NCI-H2029 treated with DMSO at 0.1 percent for 48 hours (cell line): ENCODE measurements at regions not wholly inside any gene's neighbourhood (a gene's known extent, or its start where the extent isn't known, plus 50 kb on each side); places are given as distances from the start of the nearest gene placed in this dataset.

Experiments
- DNase-seq: peaks from one replicate; lab custom pipeline; 2025; lab: John Stamatoyannopoulos, UW

- DNase-seq = no peak
Measured at GRCh38 chr11:29310725-29311342, 706.0 kb downstream of the KCNA4 start.

- DNase-seq = no peak
Measured at GRCh38 chr11:29309992-29310391, 706.8 kb downstream of the KCNA4 start.

GRCh38 chr11:29306527-29306926 lies 710.3 kb downstream of the KCNA4 start:
- no peak for DNase-seq

GRCh38 chr11:29305456-29306232 lies 711.2 kb downstream of the KCNA4 start:
- no peak for DNase-seq

GRCh38 chr11:29300420-29300819 lies 716.4 kb downstream of the KCNA4 start:
- no peak for DNase-seq

- no peak for DNase-seq
Measured at GRCh38 chr11:29296680-29297079, 720.1 kb downstream of the KCNA4 start.

- DNase-seq = no peak
Measured at GRCh38 chr11:29293825-29294224, 723.0 kb downstream of the KCNA4 start.

GRCh38 chr11:29282088-29282487 lies 734.7 kb downstream of the KCNA4 start:
- DNase-seq = no peak

- DNase-seq = no peak
Measured at GRCh38 chr11:29281271-29281777, 735.5 kb downstream of the KCNA4 start.

- no peak for DNase-seq
Measured at GRCh38 chr11:29280452-29280851, 736.4 kb downstream of the KCNA4 start.

- no peak for DNase-seq
Measured at GRCh38 chr11:29279716-29280115, 737.1 kb downstream of the KCNA4 start.

- no peak for DNase-seq
Measured at GRCh38 chr11:29272019-29272654, 744.7 kb downstream of the KCNA4 start.

GRCh38 chr11:29271616-29272015 lies 745.2 kb downstream of the KCNA4 start:
- DNase-seq = no peak

- no peak for DNase-seq
Measured at GRCh38 chr11:29268733-29269132, 748.1 kb downstream of the KCNA4 start.

GRCh38 chr11:29265792-29266191 lies 751.0 kb downstream of the KCNA4 start:
- no peak for DNase-seq

GRCh38 chr11:29265381-29265780 lies 751.4 kb downstream of the KCNA4 start:
- DNase-seq = no peak

- no peak for DNase-seq
Measured at GRCh38 chr11:29263971-29264682, 752.7 kb downstream of the KCNA4 start.

- no peak for DNase-seq
Measured at GRCh38 chr11:29261831-29262230, 755.0 kb downstream of the KCNA4 start.

- DNase-seq = no peak
Measured at GRCh38 chr11:29260939-29261705, 755.7 kb downstream of the KCNA4 start.

GRCh38 chr11:29258411-29258810 lies 758.4 kb downstream of the KCNA4 start:
- no peak for DNase-seq

GRCh38 chr11:29256580-29256979 lies 760.2 kb downstream of the KCNA4 start:
- no peak for DNase-seq

GRCh38 chr11:29255401-29255800 lies 761.4 kb downstream of the KCNA4 start:
- no peak for DNase-seq
